CD14-positive monocyte (primary cell): ENCODE measurements at regions not wholly inside any gene's neighbourhood (a gene's known extent, or its start where the extent isn't known, plus 50 kb on each side); places are given as distances from the start of the nearest gene placed in this dataset.
A peak's percentile ranks its signal among the peaks of the same experiment; 100 is the strongest.

ENCODE experiments used
- DNase-seq, 3 donors: peaks; one replicate each; pipeline ENCODE4 v3.0.0-alpha.2; 2011 to 2022
- H2AFZ ChIP-seq: 2 replicates; pipeline ENCODE4 v1.6.0; 2012; ENCODE audit warnings: mild to moderate bottlenecking, low read depth, low read length, inconsistent platforms; ENCODE audit not compliant: insufficient read depth, poor library complexity, severe bottlenecking
- H3K27ac ChIP-seq, 2 donors: 1 replicate in 1 of 2; 2 replicates in 1 of 2; pipeline ENCODE4 v1.5.1; 2012 to 2013; ENCODE audit warnings: low read length in 2 of 2, control low read depth in 1 of 2, inconsistent platforms in 1 of 2, low read depth in 1 of 2, mild to moderate bottlenecking in 1 of 2
- H3K27me3 ChIP-seq, 2 donors: one replicate each; pipeline versions ENCODE4 v1.6.0 to v1.6.1; 2011 to 2013; ENCODE audit warnings: low read length in 2 of 2; ENCODE audit not compliant: control insufficient read depth in 2 of 2, insufficient read depth in 2 of 2
- H3K36me3 ChIP-seq, 2 donors: replicated peaks in 1 of 2; 1 replicate in 1 of 2; 2 replicates in 1 of 2; pipeline versions ENCODE4 v1.5.1 to v1.6.1; 2012 to 2013; ENCODE audit warnings: low read length in 2 of 2, control low read depth in 1 of 2, inconsistent platforms in 1 of 2, mild to moderate bottlenecking in 1 of 2; ENCODE audit not compliant: insufficient read depth in 2 of 2, control insufficient read depth in 1 of 2
- H3K4me1 ChIP-seq, 2 donors: 1 replicate in 1 of 2; 2 replicates in 1 of 2; pipeline versions ENCODE4 v1.5.1 to v1.6.1; 2012 to 2013; ENCODE audit warnings: low read length in 2 of 2, control low read depth in 1 of 2, inconsistent platforms in 1 of 2, mild to moderate bottlenecking in 1 of 2, moderate library complexity in 1 of 2; ENCODE audit not compliant: insufficient read depth in 2 of 2, control insufficient read depth in 1 of 2
- H3K4me2 ChIP-seq: replicated peaks from 2 replicates; pipeline ENCODE3; 2012; ENCODE audit warnings: low read length, moderate library complexity, mild to moderate bottlenecking; ENCODE audit not compliant: poor library complexity, severe bottlenecking; ENCODE audit errors: extremely low read depth
- H3K4me3 ChIP-seq, 3 experiments: fragments of 200-600 bp in 1 of 3; sonication (generic) in 1 of 3; replicated peaks in 1 of 3; 1 replicate in 2 of 3; 2 replicates in 1 of 3; pipeline ENCODE4 v1.5.1; 2011 to 2013; ENCODE audit warnings: low read length in 3 of 3, mild to moderate bottlenecking in 3 of 3, control low read depth in 2 of 3, low read depth in 2 of 3, inconsistent platforms in 1 of 3, moderate library complexity in 1 of 3
- H3K79me2 ChIP-seq: 2 replicates; pipeline ENCODE4 v1.6.0; 2012; ENCODE audit warnings: mild to moderate bottlenecking, control low read depth, inconsistent platforms, low read length, moderate library complexity; ENCODE audit not compliant: insufficient read depth
- H3K9ac ChIP-seq: 2 replicates; pipeline ENCODE4 v1.6.0; 2017; ENCODE audit warnings: low read length, mild to moderate bottlenecking; ENCODE audit not compliant: insufficient read depth, poor library complexity, severe bottlenecking
- H3K9me3 ChIP-seq, 2 donors: replicated peaks in 1 of 2; 1 replicate in 1 of 2; 2 replicates in 1 of 2; pipeline versions ENCODE4 v1.5.1 to v1.6.1; 2012 to 2013; ENCODE audit warnings: low read length in 2 of 2, control low read depth in 1 of 2; ENCODE audit not compliant: control insufficient read depth in 1 of 2, insufficient read depth in 1 of 2
- H4K20me1 ChIP-seq: 2 replicates; pipeline ENCODE4 v1.6.0; 2012; ENCODE audit warnings: mild to moderate bottlenecking, low read length, control low read depth, moderate library complexity; ENCODE audit not compliant: insufficient read depth
- H3K27ac Mint-ChIP-seq, 7 donors: one replicate each; pipeline ENCODE4 v1.8.0; 2020; ENCODE audit warnings: mild to moderate bottlenecking in 7 of 7, mixed read lengths in 7 of 7, moderate library complexity in 6 of 7, inconsistent platforms in 2 of 7
- H3K27me3 Mint-ChIP-seq, 3 donors: one replicate each; pipeline ENCODE4 v1.8.0; 2021 to 2022; ENCODE audit warnings: low read depth in 3 of 3, mild to moderate bottlenecking in 3 of 3, mixed read lengths in 3 of 3, moderate library complexity in 3 of 3, inconsistent platforms in 1 of 3
- H3K36me3 Mint-ChIP-seq, 2 donors: one replicate each; pipeline ENCODE4 v1.8.0; 2020; ENCODE audit warnings: mixed read lengths in 2 of 2, inconsistent platforms in 1 of 2, mild to moderate bottlenecking in 1 of 2
- H3K4me1 Mint-ChIP-seq: one replicate; pipeline ENCODE4 v1.8.0; 2020; ENCODE audit warnings: mild to moderate bottlenecking, mixed read lengths
- H3K4me3 Mint-ChIP-seq, 2 donors: one replicate each; pipeline ENCODE4 v1.8.0; 2020; ENCODE audit warnings: mild to moderate bottlenecking in 2 of 2, mixed read lengths in 2 of 2, moderate library complexity in 1 of 2
- H3K9me3 Mint-ChIP-seq, 7 donors: one replicate each; pipeline ENCODE4 v1.8.0; 2020 to 2022; ENCODE audit warnings: mixed read lengths in 7 of 7, mild to moderate bottlenecking in 6 of 7, moderate library complexity in 6 of 7, inconsistent platforms in 2 of 7
- WGBS: methylation state at CpG from one replicate; pipeline ENCODE4 v1.1.5; 2013; ENCODE audit warnings: missing lambda C conversion rate; ENCODE audit not compliant: insufficient coverage; 5-methylcytosine and 5-hydroxymethylcytosine counted together
- intact Hi-C, 2 donors: fragments of 100-400 bp; cut with micrococcal nuclease; formaldehyde crosslinking; loops; one replicate each; pipeline versions ENCODE4 v1.15.0 to v1.15.1; 2023
- TF ChIP-seq, protein P1 (sequence below): fragments of 200-600 bp; IDR thresholded peaks from one replicate; pipeline ENCODE4 v1.8.0; 2022; ENCODE audit warnings: antibody characterized with exemption, mild to moderate bottlenecking

DNA sequence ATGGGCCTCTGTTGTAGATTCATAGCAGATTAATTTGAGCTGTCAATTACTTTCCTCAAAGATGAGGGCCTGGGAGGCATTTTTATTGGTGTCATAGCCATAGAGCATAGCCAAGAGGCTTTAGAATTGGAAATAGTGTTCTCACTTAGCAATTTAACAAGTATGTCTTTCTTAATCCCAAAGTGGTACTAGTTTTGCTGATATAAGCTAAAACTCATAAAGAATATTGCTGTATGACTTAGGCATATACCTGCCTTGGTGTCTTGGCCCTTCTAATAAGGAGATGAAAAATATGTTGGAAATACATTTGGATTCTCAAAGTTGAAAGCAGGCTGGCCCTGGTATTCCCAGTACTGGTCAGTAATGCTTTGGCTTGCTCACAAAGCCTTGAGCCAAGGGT lies 221.5 kb upstream of the CXCL13 start:
- H3K27me3 Mint-ChIP-seq: no peaks in the 10 kb centered on the region
- no peak overlapping the region for H3K4me3 ChIP-seq
- H3K4me3 Mint-ChIP-seq: no peak overlapping the region
- intact Hi-C loops: no loop called here
- TF ChIP-seq, protein P1, sequence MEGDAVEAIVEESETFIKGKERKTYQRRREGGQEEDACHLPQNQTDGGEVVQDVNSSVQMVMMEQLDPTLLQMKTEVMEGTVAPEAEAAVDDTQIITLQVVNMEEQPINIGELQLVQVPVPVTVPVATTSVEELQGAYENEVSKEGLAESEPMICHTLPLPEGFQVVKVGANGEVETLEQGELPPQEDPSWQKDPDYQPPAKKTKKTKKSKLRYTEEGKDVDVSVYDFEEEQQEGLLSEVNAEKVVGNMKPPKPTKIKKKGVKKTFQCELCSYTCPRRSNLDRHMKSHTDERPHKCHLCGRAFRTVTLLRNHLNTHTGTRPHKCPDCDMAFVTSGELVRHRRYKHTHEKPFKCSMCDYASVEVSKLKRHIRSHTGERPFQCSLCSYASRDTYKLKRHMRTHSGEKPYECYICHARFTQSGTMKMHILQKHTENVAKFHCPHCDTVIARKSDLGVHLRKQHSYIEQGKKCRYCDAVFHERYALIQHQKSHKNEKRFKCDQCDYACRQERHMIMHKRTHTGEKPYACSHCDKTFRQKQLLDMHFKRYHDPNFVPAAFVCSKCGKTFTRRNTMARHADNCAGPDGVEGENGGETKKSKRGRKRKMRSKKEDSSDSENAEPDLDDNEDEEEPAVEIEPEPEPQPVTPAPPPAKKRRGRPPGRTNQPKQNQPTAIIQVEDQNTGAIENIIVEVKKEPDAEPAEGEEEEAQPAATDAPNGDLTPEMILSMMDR: no peak
- no peak for DNase-seq
- H3K36me3 Mint-ChIP-seq: no peaks in the 10 kb centered on the region
- no peaks in the 10 kb centered on the region for H3K9me3 Mint-ChIP-seq
- H3K27ac ChIP-seq: no peak overlapping the region
- H3K36me3 ChIP-seq: no peaks in the 10 kb centered on the region
- peaks cover 4% of the 10 kb centered on the region for H3K4me1 Mint-ChIP-seq
- H3K4me1 ChIP-seq: no peaks in the 10 kb centered on the region
- no peak overlapping the region for H3K9ac ChIP-seq
- H3K9me3 ChIP-seq: no peaks in the 10 kb centered on the region
- H3K27ac Mint-ChIP-seq: no peak overlapping the region
- no peak overlapping the region for H2AFZ ChIP-seq
- no peaks in the 10 kb centered on the region for H3K79me2 ChIP-seq
- H3K27me3 ChIP-seq: no peaks in the 10 kb centered on the region
- no peak overlapping the region for H3K4me2 ChIP-seq
- no peaks in the 10 kb centered on the region for H4K20me1 ChIP-seq

DNA sequence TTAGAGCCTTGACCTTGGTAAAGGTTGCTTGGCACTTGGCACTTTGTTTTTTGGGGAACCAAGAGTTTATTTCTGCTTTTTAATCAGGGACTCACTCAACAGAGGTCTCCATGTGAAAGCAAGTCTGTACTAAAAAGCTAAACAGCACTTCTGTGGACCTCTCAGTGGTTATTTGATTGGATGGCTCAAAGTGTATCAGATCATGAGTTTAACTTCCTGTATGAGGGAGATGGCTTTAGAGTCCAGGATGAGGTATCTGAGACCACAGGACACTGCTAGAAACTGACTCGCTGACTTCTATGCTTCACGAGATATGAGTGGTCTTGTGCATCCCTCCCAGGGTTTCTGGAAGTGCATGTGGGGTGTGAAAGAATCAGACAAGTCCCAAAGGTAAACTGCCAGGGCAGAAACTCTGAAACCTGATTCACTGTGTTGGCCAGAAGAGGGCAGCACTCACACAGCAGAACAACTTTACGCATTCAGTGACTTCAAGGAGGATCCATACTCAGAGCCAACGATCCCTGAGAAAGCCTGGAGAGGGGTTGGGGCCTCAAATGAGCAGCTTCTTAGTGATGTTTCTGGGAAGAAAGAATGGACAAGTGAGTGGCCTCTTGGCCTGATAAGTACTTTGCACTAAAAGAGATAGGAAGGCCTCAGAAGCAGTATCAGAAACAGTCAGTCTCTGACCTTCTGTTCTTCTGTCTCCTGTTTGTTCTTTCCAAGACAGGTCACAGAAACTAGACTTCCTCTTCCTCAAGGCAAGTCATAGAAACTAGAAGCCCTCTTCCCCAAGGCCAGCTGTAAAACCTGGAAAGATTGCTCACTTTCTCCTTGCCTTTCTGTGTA lies 220.3 kb upstream of the CXCL13 start:
- Histone ChIP-seq H3K27ac (no peak overlapping the region), H3K79me2 (no peaks in the 10 kb centered on the region), H3K4me3 (no peak overlapping the region), H4K20me1 (no peaks in the 10 kb centered on the region), H3K27me3 (no peaks in the 10 kb centered on the region), H2AFZ (peak overlapping the region; percentile 43), H3K4me1 (no peaks in the 10 kb centered on the region), H3K36me3 (no peaks in the 10 kb centered on the region), H3K9me3 (no peaks in the 10 kb centered on the region), H3K4me2 (no peak overlapping the region), H3K9ac (no peak overlapping the region)
- Mint-ChIP-seq H3K4me1 (peaks cover 4% of the 10 kb centered on the region), H3K27me3 (no peaks in the 10 kb centered on the region), H3K9me3 (no peaks in the 10 kb centered on the region), H3K27ac (no peak overlapping the region), H3K36me3 (no peaks in the 10 kb centered on the region), H3K4me3 (no peak overlapping the region)
- 22% methylated on average over 3 of the region's 4 CpGs for WGBS
- DNase-seq: peak in 2 of 3 donors; percentile 5 to 13
- TF ChIP-seq, protein P1: peak; percentile 74
- intact Hi-C loops: no loop called here
